Heart left ventricle (tissue), 13 donors: ENCODE measurements at regions not wholly inside any gene's neighbourhood (a gene's known extent, or its start where the extent isn't known, plus 50 kb on each side); places are given as distances from the start of the nearest gene placed in this dataset.

Source experiments
- POLR2A ChIP-seq, 2 donors: fragments of 450-650 bp; IDR thresholded peaks; one replicate each; pipeline ENCODE4 v1.6.1; 2017; ENCODE audit warnings: antibody characterized with exemption in 2 of 2, mild to moderate bottlenecking in 2 of 2, moderate library complexity in 2 of 2
- TF ChIP-seq, protein P1 (sequence below), 12 donors: fragments of 200-600 bp; sonication (generic) in 4 of 12; IDR thresholded peaks; one replicate each; pipeline versions ENCODE4 v1.5.0 to v1.8.0; 2018 to 2022; ENCODE audit warnings: antibody characterized with exemption in 12 of 12, mild to moderate bottlenecking in 5 of 12
- donor health status: ischemic (EF 13 %, LVEDD 7.1; RV severe dilation, severe dysfunction).
- donor health status: DM: no; HTN: yes; CAD: no.
- donor health status: DM: no; HTN: no; CAD: no.
- donor health status: ischemic (EF 25% LVEDD 6.9; RV normal size, moderate dysfunction).
- donor health status: ischemic (EF 25% LVEDD 5.7; RV mildly dilated, moderate dysfunction).
- donor health status: ischemic (EF 35%, LVEDD 5.7; RV mildly dilated, moderate dysfunction).
- donor health status: nonischemic (EF 11% LVEDD 7.7; RV severe dilation, severe dysfunction).
- donor health status: DM: yes; HTN: yes; CAD: no.
- donor health status: PGD.
- donor health status: ischemic (EF 29% LVEDD 5.4; RV normal size, mild dysfunction).
- donor health status: nonischemic (EF 23%, LVEDD 6.1; RV moderate dilation, normal function).

DNA sequence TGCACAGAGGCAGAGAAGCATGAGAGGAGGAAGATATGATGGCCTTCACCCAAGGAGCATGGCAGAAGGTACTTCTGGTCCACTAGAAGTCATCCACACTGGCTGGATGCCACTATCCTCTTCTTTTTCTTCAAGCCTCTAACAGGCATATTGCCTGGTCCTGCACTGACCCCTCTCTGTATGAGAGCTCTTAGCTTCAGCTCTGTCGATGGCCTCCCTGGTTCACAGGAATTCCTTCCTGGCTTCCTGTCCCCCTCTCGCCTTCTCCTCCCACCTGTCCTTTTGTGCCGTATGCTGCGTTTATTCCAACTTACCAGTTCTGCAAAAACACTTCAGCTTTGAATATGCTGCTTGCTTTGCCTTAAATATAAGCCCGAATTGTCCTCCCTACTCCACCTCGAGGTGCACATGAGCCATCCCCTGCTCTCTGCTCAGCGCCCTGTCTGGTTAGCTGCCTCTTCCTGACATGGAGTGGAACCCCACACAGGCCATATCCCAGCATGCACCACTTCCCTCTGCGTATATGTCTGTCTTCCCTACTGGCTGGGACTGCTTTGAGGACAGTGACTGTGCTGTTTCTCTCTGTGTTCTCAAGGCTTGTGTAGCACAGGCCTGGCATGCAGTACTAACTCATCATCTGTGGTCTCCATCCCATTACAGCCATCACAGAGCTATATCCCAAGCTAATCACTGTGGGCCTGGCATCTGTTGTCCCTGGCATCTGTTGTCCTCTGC is 474.9 kb downstream of the EIPR1 start:
- no peak for TF ChIP-seq POLR2A (IDR thresholded peaks at IDR 0.05)
- TF ChIP-seq, protein P1, sequence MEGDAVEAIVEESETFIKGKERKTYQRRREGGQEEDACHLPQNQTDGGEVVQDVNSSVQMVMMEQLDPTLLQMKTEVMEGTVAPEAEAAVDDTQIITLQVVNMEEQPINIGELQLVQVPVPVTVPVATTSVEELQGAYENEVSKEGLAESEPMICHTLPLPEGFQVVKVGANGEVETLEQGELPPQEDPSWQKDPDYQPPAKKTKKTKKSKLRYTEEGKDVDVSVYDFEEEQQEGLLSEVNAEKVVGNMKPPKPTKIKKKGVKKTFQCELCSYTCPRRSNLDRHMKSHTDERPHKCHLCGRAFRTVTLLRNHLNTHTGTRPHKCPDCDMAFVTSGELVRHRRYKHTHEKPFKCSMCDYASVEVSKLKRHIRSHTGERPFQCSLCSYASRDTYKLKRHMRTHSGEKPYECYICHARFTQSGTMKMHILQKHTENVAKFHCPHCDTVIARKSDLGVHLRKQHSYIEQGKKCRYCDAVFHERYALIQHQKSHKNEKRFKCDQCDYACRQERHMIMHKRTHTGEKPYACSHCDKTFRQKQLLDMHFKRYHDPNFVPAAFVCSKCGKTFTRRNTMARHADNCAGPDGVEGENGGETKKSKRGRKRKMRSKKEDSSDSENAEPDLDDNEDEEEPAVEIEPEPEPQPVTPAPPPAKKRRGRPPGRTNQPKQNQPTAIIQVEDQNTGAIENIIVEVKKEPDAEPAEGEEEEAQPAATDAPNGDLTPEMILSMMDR (IDR thresholded peaks at IDR 0.05) = no peak
